ENCODE measurements at regions not wholly inside any gene's neighbourhood (a gene's known extent, or its start where the extent isn't known, plus 50 kb on each side); places are given as distances from the start of the nearest gene placed in this dataset.

DNA sequence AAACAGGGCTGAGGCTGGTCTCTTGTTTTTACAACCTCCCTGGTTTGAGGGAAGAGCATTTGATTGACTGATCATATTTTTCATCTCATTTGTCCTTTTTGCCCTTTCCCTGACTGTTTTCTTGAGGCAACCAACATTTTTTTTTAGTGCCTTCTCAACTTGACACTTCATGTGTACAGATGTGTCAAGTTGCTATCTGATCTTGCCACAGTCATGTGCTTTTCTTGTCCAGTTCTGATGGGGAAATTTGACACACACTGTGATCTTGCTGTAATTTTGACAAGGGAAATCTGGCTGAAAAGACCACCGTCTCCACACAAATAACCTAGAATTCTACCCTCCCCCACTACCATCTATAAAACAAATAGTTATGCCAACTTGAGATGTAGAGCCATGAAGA is 329.6 kb downstream of the KCTD12 start:
- ChIA-PET POLR2A (no interaction called here), CTCF (no interaction called here)
- DNase-seq (no peak), ATAC-seq (ENCODE audit: poor library complexity) (no peak)
- Mint-ChIP-seq H3K4me1 (ENCODE audit: low read depth) (no peaks in the 10 kb centered on the region), H3K9me3 (no peaks in the 10 kb centered on the region), H3K27ac (no peak overlapping the region), H3K4me3 (no peak overlapping the region), H3K36me3 (ENCODE audit: low read depth) (no peaks in the 10 kb centered on the region), H3K27me3 (no peaks in the 10 kb centered on the region)
- no peaks in the 10 kb centered on the region for H3K9me3 ChIP-seq (ENCODE audit: control insufficient read depth in 1 of 2, insufficient read depth in 1 of 2, low read length in 2 of 2)
- no peak overlapping the region for H3K27ac ChIP-seq (ENCODE audit: low read depth in 1 of 2, low read length in 2 of 2)
- no peaks in the 10 kb centered on the region for H3K4me1 ChIP-seq (ENCODE audit: insufficient read depth, low read length)
- TF ChIP-seq, protein P1, sequence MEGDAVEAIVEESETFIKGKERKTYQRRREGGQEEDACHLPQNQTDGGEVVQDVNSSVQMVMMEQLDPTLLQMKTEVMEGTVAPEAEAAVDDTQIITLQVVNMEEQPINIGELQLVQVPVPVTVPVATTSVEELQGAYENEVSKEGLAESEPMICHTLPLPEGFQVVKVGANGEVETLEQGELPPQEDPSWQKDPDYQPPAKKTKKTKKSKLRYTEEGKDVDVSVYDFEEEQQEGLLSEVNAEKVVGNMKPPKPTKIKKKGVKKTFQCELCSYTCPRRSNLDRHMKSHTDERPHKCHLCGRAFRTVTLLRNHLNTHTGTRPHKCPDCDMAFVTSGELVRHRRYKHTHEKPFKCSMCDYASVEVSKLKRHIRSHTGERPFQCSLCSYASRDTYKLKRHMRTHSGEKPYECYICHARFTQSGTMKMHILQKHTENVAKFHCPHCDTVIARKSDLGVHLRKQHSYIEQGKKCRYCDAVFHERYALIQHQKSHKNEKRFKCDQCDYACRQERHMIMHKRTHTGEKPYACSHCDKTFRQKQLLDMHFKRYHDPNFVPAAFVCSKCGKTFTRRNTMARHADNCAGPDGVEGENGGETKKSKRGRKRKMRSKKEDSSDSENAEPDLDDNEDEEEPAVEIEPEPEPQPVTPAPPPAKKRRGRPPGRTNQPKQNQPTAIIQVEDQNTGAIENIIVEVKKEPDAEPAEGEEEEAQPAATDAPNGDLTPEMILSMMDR (IDR thresholded peaks at IDR 0.05): no peak
- intact Hi-C loops (cut with DNase I, micrococcal nuclease): no loop called here
- no peaks in the 10 kb centered on the region for H3K27me3 ChIP-seq (ENCODE audit: control insufficient read depth in 1 of 2, insufficient read depth in 2 of 2, low read length in 2 of 2)
- H3K4me3 ChIP-seq (ENCODE audit: low read length): no peak overlapping the region
- no peaks in the 10 kb centered on the region for H3K36me3 ChIP-seq (ENCODE audit: insufficient read depth, low read length)

DNA sequence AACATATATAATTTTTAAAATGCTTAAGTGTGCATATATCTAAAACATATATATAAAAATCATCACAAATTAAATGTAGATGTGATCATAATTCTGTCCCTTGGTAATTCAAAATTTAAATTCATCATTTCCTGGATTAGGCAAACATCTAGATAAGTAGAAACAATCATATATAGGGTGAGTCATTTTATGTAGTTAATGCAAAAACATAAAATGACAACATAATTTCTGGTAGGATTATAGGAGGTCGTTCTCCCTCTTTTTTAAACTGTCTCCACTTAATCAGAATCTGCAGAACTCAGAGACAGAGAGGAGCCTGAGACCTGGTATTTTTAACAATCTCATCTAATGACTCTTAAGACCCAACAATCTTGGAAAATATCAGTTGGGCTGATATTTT is 333.4 kb downstream of the KCTD12 start:
- Histone ChIP-seq H3K4me1 (ENCODE audit: insufficient read depth, low read length) (no peaks in the 10 kb centered on the region), H3K27ac (ENCODE audit: low read depth in 1 of 2, low read length in 2 of 2) (no peak overlapping the region), H3K27me3 (ENCODE audit: control insufficient read depth in 1 of 2, insufficient read depth in 2 of 2, low read length in 2 of 2) (no peaks in the 10 kb centered on the region), H3K36me3 (ENCODE audit: insufficient read depth, low read length) (no peaks in the 10 kb centered on the region), H3K4me3 (ENCODE audit: low read length) (no peak overlapping the region), H3K9me3 (ENCODE audit: control insufficient read depth in 1 of 2, insufficient read depth in 1 of 2, low read length in 2 of 2) (no peaks in the 10 kb centered on the region)
- no peaks in the 10 kb centered on the region for H3K4me1 Mint-ChIP-seq (ENCODE audit: low read depth)
- no peaks in the 10 kb centered on the region for H3K27me3 Mint-ChIP-seq
- no peak for ATAC-seq (ENCODE audit: poor library complexity)
- no peaks in the 10 kb centered on the region for H3K9me3 Mint-ChIP-seq
- TF ChIP-seq, protein P1 (IDR thresholded peaks at IDR 0.05): no peak
- POLR2A ChIA-PET: no interaction called here
- no peaks in the 10 kb centered on the region for H3K36me3 Mint-ChIP-seq (ENCODE audit: low read depth)
- H3K4me3 Mint-ChIP-seq: no peak overlapping the region
- CTCF ChIA-PET: no interaction called here
- intact Hi-C loops (cut with DNase I, micrococcal nuclease): no loop called here
- no peak overlapping the region for H3K27ac Mint-ChIP-seq
- DNase-seq: no peak

DNA sequence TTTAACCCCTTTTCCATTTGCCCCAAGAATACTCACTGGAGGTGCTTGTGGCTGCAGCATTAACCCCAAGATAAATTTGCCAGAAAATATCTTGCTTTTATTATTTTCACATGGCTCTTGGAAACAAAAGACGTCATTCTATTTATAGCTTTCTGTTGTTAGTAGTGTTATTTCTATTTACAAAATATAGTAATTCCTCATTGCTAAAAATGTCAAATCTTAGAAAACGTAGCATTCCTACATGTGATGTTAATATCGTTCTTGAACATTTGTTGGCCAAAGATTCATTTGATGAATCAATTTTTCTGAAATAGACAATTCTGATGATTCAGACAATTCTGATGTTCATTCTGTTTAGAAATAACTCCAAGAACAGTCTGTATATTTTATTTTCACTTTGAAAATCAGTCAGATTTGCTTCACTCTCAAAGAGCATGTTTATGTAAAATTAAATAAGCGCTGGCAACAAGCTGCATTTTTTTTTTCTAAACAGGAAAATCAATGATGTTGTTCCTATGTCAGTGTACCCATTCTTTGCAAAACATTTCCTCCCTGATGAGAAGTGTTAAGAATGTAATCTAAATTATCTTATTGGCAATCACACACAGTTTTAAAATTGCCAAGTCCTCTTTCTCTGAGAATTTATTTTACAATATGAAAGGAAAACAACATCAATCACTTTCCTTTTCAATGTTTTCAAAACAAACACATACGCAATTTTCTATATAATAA is 334.0 kb downstream of the KCTD12 start:
- CTCF ChIA-PET: no interaction called here
- POLR2A ChIA-PET: no interaction called here
- H3K27ac ChIP-seq (ENCODE audit: low read depth in 1 of 2, low read length in 2 of 2): no peak overlapping the region
- Mint-ChIP-seq H3K27me3 (no peaks in the 10 kb centered on the region), H3K9me3 (no peaks in the 10 kb centered on the region), H3K4me1 (ENCODE audit: low read depth) (no peaks in the 10 kb centered on the region), H3K27ac (no peak overlapping the region), H3K4me3 (no peak overlapping the region), H3K36me3 (ENCODE audit: low read depth) (no peaks in the 10 kb centered on the region)
- intact Hi-C loops (cut with DNase I, micrococcal nuclease): no loop called here
- ATAC-seq (ENCODE audit: poor library complexity): no peak
- no peaks in the 10 kb centered on the region for H3K27me3 ChIP-seq (ENCODE audit: control insufficient read depth in 1 of 2, insufficient read depth in 2 of 2, low read length in 2 of 2)
- no peaks in the 10 kb centered on the region for H3K9me3 ChIP-seq (ENCODE audit: control insufficient read depth in 1 of 2, insufficient read depth in 1 of 2, low read length in 2 of 2)
- no peaks in the 10 kb centered on the region for H3K4me1 ChIP-seq (ENCODE audit: insufficient read depth, low read length)
- TF ChIP-seq, protein P1 (IDR thresholded peaks at IDR 0.05): no peak
- no peak for DNase-seq
- H3K36me3 ChIP-seq (ENCODE audit: insufficient read depth, low read length): no peaks in the 10 kb centered on the region
- no peak overlapping the region for H3K4me3 ChIP-seq (ENCODE audit: low read length)
